GM21786 (cell line): ENCODE measurements at regions not wholly inside any gene's neighbourhood (a gene's known extent, or its start where the extent isn't known, plus 50 kb on each side); places are given as distances from the start of the nearest gene placed in this dataset.
"Not testable (repeated sequence)": the region's sequence is repeated elsewhere in the genome, so short reads cannot be mapped to it uniquely, and the experiment has no call there.

Source experiments
- ATAC-seq: cut with Tn5 transposase; IDR thresholded peaks from one replicate; pipeline ENCODE4 v1.9.1; 2021; ENCODE audit not compliant: unreplicated experiment

DNA sequence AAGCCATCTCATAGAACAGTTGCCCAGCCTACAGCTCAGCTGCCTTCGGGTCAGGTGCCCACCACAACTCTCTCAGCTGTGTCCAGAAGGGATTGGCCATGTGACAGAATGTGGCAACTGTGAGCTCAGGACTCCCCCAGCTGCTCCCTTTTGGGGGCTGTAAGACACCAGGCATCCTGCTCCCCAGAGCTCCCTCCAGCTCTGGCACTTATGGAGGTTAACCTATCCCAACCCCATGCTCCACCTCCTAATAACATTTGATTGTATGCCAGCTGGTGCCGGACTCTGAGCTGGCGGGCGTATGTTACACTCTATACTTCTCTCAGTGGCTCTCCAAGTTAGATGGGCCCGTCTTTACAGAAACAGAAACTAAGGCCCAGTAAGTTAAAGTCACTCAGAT lies 222.8 kb downstream of the FAM43A start:
- ATAC-seq = no peak

DNA sequence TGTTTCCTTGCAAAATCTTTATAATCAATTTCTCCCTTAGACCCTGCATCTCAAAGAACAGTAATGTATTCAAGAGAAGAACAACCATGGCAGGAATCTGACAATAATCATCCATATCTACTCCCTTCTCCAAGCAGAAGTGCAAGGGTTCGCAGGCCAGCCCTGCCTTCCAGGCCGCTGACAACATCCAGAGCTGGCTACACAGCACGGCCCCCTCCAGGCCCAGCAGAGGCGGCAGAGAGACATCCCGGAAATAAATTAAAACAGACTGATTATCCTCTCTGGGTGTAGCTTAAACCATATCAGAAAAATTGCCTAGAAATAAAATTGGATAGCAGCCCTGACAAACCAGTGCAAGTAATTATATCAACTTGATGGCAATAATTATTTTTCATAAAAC lies 223.3 kb downstream of the FAM43A start:
- ATAC-seq = no peak

DNA sequence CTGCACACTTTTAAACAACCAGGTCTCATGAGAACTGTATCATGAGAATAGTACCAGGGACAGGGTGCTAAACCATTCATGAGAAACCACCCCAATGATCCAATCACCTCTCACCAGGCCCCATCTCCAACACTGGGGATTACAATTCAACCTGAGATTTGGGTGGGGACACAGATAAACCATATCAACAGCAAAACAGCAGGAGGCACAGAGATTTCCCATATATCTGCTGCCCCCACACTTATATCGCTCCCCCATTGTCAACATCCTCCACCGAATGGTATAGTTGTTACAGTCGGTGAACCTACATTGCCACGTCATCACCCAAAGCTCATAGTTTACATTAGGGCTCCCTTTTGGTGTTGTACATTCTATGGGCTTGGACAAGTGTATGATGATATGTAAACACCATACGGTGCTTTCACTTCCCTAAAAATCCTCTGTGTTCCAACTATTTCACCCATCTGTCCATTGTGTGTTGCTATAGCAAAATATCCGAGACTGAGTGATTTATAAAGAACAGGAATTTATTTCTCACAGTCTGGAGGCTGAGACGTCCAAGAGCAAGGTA lies 224.8 kb downstream of the FAM43A start:
- ATAC-seq = no peak

DNA sequence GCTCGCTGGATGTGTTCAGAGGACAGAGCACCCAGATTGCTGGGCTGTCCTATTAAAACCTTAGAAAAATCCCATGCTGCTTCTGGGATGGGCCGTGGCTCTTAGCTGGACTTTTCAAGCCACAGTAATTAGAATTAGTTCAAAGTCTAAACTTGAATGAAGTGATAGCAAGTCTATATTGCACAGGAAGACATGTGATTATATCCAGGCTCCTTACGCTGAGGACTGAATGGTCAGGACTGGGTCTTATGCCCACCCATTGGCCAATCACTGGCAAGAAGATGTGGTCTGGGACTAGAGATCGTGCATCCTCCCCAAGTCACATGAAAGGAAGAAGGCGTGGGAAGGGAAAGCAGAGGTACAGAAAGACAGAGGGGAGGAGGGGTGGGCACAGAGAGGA lies 227.6 kb downstream of the FAM43A start:
- no peak for ATAC-seq

DNA sequence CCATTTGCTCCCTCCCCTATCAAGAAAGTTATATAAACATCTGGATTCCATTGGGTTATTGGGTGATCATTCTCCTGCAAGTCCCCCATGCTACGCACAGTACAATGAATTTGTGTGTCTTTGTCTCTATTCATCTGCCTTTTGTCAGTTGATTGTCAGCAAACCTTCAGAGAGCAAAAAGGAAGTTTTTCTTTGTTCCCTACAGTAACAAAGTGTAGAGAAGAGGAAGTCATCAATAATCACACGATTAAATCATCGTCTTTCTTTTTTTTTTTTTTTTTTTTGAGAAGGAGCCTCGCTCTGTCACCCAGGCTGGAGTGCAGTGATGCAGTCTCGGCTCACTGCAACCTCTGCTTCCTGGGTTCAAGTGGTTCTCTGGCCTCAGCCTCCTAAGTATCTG lies 239.2 kb downstream of the FAM43A start:
- not testable (repeated sequence) for ATAC-seq

DNA sequence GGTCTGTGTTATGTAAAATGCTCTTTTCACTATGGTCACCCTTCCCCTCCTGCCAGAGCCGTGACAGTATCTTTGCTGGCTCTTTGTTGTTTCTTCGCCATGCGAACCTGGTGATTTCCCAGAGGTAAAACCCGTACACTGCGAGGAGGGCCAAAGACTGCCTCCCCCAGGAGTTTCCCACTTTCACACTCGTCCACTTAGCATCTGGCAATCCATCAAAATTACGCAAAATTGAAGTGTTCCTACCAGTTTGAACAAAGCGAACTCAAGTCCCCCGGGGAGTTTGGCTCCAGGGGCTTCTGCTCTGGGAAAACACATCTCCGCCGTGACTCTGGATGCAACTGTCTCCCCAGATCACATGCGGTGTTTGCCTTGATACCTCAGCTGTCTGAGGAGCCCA lies 239.9 kb downstream of the FAM43A start:
- ATAC-seq = no peak

DNA sequence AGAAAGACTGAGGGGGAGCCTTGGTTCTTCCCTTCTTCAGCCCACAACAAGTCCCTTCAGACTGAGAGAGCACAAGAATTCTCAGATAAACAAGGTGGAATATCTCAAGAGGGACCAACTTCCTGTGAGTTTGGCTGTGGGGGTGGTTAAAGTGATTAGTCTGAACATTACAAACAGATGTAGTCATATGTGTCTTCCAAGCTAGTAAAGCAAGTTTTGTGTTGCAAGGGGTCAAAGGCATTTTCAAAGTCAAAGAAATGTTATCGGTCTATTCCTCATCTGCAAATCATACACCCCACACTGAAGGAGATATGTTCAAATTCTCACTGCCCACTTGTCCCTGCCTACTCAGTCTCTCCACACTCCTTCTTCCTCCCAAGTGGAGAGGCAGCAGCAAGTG lies 242.5 kb downstream of the FAM43A start:
- ATAC-seq = no peak

DNA sequence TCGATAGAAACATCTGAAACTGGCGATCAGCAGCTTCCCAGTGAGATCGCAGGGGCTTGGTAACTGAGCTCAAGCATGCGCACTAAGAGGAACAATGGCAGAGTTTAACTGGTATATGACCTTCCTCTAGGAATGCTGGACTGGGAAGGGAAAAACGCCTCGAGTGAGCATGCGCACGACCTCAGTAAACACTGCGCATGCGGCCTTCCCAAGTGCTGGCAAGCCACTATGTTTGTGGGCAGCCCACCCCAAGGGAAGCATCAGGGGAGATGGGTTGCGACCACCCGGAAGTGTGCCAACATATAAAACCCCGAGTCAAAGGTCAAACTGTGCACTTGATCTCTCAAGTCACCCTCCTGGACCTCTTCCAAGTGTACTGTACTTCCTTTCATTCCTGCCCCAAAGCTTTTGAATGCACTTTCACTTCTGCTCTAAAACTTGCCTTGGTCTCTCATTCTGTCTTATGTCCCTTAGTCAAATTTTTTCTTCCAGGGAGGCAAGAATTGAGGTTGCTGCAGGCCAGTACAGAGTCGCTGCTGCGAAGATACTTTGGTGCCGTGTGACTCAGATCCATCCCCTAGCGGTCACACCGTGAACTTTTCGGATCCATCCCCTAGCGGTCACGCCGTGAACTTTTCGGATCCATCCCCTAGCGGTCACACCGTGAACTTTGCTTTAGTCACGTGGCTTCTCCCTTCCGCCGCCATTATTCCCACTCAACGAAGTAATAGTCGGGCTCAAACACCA lies 243.3 kb downstream of the FAM43A start:
- ATAC-seq = no peak

DNA sequence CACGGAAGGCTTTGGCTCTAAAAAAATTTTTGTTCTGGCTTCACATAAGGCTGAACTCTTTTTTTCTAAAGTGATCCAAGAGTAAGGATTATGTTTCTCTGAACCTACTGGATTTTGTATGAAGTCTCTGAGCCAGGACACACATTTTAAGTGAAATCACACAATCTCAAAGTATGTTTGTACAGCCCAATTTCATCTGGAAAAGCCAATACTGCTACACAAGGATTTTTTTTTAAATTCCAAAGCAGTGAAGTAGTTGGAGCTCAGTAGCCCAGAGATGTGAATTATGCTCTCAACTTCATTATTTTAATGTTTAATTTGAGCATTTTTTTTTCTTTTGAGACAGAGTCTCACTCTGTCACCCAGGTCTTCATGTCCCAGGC lies 243.9 kb downstream of the FAM43A start:
- no peak for ATAC-seq

DNA sequence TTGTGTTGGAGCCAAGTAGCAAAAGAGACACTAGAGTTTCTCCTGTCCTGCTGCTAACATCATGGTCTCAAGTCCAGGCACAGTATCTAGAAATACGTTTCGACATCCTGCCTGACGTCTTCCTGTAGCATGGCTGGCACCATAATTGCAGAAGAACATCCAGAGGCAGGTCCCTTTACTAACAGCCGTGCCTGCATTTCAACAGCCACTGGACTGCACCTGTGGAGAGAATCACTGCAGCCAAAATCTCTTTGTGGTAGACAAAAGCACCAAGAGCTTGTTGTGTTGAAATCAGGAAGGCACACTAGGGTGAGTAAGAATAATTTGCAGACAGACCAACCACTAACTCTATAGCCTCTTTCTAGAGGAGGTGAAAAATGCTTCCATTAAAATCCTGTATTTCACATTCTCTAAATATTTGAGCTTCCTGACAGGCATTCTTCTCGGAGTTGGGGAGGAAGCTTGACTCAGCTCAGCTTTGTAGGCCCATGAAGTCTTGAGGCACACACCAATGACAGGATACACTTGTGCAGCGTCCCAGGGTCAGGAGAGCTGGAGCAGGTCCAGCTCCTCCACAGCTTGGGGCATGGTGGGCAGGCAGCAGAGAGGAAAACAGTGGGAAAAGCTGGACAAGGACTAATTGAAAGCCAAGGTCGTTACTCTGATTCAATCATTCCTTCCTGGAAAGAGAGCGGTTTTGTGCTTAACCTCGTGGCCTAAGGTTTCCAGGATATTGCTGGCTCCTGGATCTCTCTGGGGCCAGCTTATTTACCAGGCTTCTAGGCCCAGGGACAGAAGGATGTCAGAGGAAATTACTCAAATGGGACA lies 244.9 kb downstream of the FAM43A start:
- ATAC-seq = no peak

DNA sequence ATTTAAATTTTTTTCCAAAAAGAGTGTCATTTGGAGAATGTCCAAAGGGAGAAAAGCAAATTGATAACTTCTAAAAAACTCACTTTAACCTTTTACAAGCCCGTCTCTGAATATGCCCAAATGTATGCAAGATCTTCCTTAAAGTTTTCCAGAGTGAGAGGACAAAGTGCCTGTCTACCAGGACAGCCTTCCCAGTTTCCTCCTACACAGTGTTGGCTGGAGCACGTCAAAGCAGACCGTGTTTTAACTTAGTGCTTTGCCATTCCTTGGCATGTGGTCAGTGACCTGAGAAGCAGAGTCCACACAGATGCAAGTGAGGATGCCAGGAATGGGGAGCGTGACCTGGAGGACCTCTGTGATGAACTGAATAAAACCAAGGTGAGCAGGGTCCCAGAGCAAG lies 245.7 kb downstream of the FAM43A start:
- ATAC-seq = no peak

DNA sequence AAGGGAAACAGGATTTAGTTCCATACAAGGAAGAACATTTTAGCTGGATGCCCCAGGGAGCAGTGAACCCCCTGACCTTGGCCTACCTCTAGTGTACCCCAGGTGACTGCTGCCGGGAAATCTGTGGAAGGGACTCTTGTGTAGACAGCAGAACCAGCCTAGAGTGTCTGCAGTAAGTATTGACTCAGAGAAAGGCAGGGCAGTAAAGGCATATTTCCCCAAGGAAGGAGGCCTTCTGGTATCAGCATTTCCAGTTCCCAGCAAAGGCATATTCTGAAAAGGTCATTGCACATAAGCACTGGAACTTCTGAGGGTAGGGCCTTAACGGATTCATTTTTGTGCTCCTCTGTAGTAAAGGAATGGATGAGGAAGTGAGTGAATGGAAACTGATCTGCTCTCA lies 246.2 kb downstream of the FAM43A start:
- no peak for ATAC-seq

DNA sequence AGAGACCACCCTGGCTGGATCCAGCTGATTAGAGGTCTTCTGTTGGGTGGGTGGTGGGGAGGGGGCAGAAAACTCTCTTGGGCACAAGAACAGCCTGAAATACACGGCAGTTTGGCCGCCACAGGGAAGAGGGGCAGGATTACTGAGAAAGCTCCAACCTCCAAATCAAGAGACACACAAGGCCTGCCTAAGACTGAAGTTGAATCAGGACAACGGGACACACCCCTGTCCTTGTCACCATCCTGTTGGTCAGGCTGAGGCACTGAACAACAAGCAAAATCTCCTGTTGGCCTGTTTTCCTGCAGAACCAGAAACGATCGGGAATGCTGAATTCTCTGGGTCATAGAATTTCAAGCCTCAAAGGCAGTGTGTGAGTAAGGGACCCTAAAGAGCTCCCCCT lies 247.8 kb downstream of the FAM43A start:
- ATAC-seq = no peak

DNA sequence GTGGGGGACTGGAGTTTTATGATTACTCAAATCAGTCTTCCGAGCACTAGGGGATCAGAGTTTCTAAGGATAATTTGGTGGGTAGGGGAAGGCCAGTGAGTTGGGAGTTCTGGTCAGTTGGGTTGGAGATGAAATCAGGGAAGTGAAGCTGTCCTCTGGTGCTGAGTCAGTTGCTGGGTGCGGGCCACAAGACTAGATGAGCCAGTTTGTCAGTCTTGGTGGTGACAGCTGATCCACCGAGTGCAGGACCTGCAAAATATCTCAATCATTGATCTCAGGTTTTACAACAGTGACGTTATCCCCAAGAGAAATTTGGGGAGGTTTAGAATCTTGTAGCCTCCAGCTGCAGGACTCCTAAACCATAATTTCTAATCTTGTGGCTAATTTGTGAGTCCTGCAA lies 249.4 kb downstream of the FAM43A start:
- no peak for ATAC-seq

DNA sequence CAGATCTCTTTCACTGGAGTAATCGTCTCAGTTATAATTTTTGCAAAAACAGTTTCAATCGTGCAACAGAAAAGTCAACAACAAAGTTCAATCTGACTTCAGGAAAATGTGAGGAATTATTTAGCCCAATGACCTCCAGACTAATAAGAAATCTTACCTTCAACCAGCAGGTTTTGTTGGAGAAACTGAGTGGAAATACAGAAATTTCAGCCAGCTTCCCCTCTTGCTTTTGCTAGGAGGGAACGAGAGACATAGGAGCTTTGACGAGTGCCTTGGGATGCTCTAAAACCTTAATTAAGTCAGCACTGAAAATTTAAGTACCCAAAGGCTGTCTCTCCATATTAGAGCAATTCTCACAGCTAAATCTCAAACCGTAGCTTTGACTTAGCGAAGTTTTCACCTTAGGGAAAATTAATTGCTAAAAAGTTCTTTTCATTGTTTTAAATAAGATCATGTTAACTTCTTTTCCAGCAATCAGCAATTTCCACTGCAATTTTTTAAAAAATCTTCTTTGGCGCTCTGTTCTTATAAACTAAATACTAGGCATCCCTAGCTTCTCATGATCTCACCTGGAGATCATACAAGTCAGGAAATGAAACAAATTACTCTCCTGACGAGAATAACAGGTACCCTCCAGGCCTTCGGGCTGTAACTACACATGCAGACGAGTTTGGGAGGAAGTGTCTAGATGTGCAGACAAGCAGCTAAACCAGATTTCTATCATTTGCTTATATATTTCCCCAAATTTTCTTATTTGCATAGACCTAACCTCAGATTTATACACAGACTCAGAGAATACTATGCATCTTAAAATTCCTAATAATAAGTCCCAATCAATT lies 250.2 kb downstream of the FAM43A start:
- no peak for ATAC-seq

DNA sequence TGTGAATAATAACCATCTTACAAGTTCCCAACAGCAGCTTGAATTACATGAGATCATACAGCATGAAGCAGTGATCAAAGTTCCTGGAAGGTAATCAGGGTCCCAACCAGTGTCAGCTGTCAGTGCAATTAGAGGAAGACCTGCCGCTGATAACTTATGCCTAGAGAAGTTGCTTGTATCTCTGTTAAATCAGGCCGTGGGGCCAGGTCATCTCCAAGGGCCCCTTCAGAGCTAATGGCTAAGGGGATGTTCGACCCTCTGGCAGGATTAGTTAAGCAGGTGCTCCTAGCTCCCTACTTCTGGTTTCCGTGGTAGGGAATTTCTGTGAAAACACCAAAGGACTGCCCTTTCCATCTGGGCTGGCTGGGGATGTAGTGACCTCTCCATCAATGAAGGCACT lies 251.0 kb downstream of the FAM43A start:
- no peak for ATAC-seq

DNA sequence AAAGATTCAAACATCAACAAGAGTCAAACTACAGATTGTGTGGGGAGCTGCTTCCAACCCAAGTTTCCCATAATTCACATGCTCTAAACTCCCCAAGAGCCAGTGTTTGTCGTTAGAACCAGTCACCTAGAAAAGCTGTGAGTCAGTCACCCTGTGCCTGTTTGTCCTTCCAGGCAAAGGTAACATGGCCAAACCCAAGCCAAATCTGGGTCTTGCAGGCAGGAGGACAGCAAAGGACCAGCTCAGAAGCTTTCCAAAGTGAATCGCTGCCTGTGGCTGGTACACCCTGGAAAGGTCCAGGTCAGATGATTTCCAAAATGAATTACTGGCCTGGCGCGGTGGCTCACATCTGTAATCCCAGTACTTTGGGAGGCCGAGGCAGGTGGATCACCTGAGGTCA lies 251.5 kb downstream of the FAM43A start:
- no peak for ATAC-seq

DNA sequence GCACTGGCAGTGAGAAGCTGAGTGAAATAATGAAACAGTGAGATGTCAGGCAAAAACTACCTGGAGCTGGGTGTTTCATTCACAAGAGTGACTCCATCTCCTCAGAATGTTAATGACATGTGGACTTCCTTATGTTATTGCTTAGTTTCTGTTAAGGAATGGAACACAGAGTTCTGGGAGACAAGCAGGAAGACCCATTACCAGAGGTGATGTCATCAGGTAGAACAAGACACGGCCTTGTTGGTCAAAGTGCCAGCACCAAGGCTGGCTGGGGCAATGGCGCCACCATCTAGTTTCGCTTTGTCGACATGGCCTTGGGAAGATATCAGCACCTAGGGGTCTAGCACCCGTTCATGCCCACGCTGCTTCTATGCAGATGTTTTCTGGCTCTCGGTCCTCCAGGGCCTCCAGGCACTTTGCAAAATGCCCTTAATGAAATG lies 252.2 kb downstream of the FAM43A start:
- ATAC-seq = no peak

DNA sequence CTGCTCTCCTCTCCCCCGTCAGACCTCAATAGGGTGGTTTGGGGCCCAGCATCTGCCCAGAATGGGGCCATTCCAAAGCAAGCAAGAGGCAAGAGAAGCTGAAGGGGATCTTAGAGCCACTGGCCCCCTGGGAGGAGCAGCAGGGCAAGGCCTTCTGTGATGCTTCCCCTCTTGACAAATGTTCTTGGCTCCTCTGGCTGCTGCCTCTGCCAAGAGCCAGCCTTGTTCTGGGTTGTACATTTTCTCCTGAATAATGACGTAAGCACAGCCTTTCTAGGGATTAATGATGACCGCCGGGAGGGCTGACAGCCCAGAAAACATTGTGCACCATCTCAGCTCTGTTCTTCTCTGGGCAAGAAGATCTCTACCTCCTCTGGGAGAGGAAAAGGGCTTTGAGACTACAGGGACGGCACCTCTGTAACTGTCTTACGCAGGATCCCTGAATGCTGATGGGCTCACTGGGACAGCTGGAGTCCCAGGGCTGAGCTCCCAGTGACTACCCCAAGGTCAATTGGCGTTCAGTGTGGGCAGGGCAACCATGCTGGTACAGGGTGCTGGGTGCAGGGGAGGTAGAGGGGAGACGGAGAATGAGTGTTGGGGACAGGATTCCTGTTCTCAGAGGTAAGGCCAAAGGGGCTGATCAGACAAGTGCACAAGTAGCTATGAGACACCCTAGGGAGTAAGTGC lies 253.3 kb downstream of the FAM43A start:
- no peak for ATAC-seq

DNA sequence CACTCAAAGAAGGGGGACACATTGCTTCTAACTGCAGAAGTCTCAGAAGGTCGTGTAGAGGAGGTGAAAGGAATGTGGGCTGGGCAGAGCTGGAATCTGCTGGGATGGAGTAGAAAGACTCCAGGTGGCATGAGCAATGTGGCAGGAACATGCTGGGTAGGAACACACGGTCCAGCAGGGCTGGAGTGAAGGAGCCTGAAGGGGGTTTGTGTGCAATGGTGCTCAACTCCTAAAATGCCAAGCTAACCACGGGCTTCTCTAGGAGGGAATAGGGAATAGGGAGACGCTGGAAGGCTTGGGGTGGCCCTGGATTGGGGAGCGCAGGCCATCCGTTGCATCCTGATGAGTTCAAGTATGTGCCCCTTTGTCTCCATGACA lies 253.8 kb downstream of the FAM43A start:
- no peak for ATAC-seq
